ENCODE measurements at regions not wholly inside any gene's neighbourhood (a gene's known extent, or its start where the extent isn't known, plus 50 kb on each side); places are given as distances from the start of the nearest gene placed in this dataset.
A peak's percentile ranks its signal among the peaks of the same experiment; 100 is the strongest.
"Not testable (repeated sequence)": the region's sequence is repeated elsewhere in the genome, so short reads cannot be mapped to it uniquely, and the experiment has no call there.

DNA sequence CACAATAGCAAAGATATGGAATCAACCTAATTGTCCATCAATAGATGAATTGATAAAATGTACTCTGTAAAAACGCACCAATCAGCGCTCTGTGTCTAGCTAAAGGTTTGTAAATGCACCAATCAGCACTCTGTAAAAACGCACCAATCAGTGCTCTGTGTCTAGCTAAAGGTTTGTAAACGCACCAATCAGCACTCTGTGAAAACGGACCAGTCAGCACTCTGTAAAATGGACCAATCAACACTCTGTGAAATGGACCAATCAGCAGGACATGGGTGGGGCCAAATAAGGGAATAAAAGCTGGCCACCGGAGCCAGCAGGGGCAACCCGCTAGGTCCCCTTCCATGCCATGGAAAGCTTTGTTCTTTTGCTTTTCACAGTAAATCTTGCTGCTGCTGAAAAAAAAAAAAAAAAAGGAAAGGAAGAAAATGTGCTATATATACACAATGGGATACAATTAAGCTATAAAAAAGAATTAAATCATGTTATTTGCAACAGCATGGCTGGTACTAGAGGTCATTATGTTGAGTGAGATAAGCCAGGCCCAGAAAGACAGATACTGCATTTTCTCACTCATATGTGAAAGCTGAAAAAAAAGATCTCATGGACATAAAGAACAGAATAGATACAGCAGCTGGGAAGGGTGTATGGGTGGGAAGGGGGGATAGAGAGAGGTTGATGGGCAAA lies 189.1 kb upstream of the JADE1 start:
- in situ Hi-C loops (cut with HindIII; ENCODE audit: low sequenced_read_pairs); DNase-seq (ENCODE audit: low spot score): not testable (repeated sequence)

DNA sequence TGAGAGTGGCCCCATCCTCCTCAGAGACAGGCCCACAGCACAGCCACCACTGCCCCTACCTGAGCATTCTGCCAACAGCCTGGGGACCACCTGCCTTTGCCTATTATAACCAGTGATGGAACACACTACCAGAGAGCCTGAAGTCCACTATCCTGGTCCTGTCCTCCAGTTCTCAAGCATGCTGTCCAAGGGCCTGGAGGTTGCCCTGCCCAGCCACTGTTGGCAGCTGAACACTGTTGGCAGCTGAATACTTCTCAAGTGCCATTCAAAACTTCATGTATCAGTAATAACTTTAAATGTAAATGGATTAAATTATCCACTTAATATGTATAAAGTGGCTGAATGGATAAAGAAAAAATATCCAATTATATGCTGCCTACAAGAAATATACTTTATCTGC lies 194.3 kb upstream of the JADE1 start:
- in situ Hi-C loops (cut with HindIII; ENCODE audit: low sequenced_read_pairs), result no loop called here
- DNase-seq (ENCODE audit: low spot score), result no peak

DNA sequence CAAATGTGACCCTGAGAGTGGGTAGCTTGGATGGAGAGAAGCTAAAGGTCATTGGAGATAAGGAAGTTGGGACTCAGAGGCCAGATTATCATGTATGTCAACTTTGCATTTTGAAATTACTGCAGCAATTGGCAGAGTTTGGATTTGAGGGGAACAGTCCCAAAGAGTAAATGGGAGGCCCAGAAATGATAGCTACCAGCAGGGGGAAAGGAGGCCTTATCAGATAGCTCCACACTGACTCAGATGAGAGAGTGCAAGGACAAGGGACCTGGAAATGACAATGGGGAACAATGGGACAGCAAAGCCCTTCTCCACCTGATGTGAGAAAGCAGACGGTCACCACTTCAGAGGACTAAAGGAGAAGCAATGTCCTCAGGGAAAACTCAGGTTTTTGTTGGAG lies 201.5 kb upstream of the JADE1 start:
- in situ Hi-C loops (cut with HindIII; ENCODE audit: low sequenced_read_pairs), result no loop called here
- no peak for DNase-seq (ENCODE audit: low spot score)

DNA sequence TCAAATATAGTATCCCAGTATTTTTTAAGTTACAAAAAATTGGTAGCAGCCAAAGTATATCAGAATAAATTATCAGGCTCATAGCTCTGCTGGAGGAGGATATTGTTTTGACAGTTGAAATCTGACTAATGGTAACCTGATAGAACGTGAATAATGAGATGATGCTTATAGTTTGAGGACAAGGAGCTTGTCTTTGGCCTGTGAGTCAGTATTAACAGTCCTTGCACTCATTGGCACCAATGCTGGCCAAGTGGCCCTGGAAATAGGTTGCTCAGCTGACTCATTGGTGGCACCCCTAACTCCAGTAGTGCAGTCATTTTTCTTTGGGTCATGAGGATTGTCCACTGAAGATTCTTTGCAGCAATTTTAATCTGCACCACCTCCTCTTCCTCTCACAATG lies 203.3 kb upstream of the JADE1 start:
- no peak for DNase-seq (ENCODE audit: low spot score)
- in situ Hi-C loops (cut with HindIII; ENCODE audit: low sequenced_read_pairs), result no loop called here

DNA sequence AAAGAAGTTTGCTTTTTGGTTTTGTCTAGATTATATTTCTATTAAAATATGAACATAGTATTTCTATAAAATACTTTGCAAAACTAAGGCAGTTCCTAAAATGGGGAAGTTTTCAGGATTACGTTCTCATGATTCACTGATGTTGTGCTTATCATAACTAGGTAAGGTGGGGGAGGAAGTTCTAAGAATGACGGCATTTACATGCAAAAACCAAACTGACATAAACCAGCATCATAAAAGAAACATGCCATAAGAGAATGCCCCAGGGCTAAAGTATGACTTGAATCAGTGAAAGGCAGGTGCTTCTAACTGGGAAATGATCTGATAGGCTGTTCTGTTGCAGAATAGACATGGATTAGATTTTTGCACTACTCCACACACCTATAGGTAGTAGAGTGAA lies 204.7 kb upstream of the JADE1 start:
- in situ Hi-C loops (cut with HindIII; ENCODE audit: low sequenced_read_pairs), result no loop called here

DNA sequence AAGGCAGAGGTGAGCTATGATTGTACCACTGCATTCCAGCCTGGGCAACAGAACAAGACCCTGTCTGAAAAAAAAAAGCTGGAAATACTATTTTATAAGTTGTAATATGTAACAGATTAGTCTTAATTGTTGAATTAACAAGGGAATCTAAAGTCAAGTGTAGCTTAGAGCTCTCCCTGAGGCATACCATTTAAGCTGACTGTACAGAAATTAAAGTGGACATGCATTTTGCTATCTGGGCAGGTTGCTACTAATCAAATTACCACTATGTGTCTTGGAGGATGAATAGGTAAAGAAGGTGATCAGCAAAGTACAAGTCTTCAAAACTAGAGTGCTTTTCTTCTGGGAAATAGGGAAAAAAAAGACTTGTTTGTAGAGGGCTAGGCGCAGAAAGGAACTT lies 205.3 kb upstream of the JADE1 start:
- no peak for DNase-seq (ENCODE audit: low spot score)
- in situ Hi-C loops (cut with HindIII; ENCODE audit: low sequenced_read_pairs), result no loop called here

More for the DNA sequence above, 204.7 kb upstream of the JADE1 start:
- DNase-seq (ENCODE audit: low spot score), result no peak

DNA sequence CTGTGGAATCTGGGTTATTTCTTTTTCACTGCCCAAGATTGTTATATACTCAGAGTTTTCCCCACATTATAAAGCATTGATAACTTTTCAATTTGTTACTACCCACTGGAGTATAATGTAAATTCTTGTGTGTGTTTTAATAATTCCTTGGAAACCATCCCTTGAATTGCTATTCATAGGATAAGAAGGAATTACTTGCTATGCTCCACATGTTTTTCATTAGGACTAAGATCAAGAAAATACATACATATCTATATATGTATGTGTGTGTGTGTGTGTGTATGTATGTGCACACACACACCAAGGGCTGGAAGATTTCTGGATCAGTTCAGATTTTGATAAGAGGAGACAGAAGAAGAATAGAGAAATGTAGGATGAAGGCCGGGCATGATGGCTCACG lies 206.4 kb upstream of the JADE1 start:
- no peak for DNase-seq (ENCODE audit: low spot score)
- in situ Hi-C loops (cut with HindIII; ENCODE audit: low sequenced_read_pairs), result no loop called here

DNA sequence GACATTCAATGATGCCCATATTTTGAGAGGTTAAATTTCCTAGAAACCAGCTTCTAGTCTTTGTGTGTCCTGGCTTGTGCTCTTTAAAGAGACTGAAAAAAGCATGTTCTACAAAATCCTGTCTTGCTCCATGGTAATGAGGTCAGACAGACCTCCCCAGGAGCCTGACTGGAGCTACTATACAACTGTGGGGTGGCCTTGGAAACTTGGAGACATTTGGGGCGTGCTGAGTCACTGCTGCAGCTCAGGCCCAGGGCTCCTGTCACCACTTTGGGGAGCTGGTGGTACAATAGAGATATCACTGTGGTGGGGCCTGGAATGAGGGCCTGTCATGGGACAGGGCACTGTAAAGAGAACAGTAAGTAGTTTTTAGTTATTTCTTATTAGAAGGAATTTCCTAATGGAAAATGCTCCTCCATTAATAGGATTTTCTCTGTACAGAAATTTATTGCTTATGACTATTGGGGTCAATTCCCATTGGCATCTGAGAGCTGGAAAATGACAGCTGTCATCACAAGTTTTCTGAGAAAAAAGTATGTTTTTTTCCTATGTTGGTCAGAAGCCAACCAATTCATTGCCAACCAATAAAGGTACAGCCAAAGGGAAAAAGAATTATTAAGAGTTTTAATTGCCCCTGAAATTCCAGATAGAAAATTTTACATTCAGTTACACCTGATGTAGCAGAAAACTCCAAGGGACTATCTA lies 207.4 kb upstream of the JADE1 start:
- in situ Hi-C loops (cut with HindIII; ENCODE audit: low sequenced_read_pairs), result no loop called here
- peak; percentile 20 for DNase-seq (ENCODE audit: low spot score)

DNA sequence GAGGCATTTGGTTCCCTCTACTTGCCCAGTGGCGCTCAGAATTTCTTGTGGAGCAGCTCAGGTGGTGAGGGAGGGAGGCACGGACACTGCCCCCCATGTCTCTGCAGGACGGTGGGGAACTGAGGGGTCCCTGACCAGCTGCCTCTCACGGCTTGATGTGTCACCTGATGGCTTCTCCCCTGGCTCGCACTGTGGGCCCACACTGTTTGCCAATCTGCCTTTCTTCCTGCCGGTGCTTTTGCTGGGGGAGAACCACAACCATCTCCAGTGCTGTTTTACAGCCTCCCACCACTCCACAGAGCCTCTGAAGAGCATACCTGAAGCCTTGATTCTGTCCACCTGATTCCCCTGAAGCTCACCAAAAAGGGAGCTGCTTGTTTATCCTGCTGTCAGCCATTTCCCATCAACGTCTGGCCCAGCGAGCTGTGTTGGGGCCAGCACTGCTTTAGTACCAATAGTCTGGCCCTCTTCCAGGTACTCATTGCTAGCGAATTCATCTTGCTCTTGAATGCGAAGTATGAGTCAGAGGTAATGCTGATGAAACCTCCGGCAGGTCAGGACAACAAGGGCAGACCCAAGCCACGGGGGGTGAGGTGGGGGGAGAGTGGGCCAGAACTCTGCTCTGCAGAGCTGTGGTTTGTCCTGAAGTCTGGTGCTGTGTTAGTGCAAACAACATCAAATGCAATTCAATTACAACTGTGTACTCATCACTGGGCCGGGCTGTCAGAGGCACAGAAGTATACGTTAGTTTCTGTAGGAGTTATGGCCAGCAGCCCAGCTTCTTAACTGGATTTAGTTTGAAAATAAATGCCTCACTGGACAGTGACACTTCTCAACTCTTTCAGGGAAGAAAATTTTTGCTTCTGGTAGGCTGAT lies 208.3 kb upstream of the JADE1 start:
- peak; percentile 61 for DNase-seq (ENCODE audit: low spot score)

DNA sequence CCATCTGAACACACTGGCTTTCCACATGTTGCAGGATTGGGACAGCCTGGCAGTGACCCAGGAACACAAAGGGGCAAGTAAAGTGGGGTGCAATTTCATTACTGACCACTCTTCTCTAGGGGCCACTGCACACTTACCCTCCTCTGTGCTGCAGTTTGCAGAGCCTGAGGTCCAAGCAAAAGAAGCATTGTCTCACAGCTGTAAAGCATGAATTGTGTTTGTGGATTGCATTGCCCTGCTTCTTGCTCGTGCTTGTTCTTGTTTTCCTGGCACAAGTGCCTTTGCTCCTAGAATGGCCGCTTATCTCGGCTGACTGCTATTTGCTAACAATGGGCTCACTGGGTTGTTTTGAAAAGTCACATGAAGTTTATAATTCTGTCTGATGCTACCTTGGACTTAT lies 209.1 kb upstream of the JADE1 start:
- in situ Hi-C loops (cut with HindIII; ENCODE audit: low sequenced_read_pairs), result no loop called here
- no peak for DNase-seq (ENCODE audit: low spot score)

More for the DNA sequence above, 208.3 kb upstream of the JADE1 start:
- in situ Hi-C loops (cut with HindIII; ENCODE audit: low sequenced_read_pairs), result no loop called here

DNA sequence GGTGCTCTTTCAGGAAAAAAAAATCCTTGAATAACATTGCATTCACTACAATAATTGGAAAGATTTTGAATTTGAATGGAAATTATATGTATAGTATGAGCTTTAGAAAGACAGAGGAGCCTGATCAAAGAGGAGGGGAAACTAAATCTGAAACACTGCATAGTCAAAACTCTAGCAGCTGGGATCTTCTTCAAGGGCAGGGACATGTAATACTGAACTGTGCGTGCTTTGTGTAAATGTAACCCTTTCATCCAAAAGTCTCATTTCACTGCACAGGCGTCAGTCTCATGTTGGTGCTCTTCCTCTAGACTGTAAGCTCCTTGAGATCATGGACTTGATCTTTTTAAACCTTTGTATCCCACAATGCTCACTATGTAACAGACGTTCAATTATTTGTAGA lies 212.0 kb upstream of the JADE1 start:
- in situ Hi-C loops (cut with HindIII; ENCODE audit: low sequenced_read_pairs), result no loop called here
- DNase-seq (ENCODE audit: low spot score), result no peak

DNA sequence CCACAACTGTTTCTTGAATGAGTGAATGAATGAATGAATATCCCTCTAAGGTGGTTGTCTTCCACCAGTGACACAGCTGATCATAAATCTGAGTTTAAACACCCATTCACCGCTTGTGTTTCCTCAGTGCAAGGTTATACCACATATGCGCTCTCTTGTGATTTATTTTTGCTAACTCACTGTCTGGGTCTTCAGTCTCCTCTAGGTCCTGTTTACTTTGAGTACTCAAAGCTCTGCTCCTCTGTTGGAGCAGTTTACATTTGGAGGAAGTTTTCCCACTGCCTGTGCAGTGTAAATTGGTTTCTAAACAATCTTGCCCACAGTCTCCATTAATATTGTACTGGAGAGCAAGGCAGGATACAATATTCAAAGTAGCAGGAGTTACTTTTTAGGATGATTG lies 212.6 kb upstream of the JADE1 start:
- in situ Hi-C loops (cut with HindIII; ENCODE audit: low sequenced_read_pairs), result no loop called here
- no peak for DNase-seq (ENCODE audit: low spot score)

DNA sequence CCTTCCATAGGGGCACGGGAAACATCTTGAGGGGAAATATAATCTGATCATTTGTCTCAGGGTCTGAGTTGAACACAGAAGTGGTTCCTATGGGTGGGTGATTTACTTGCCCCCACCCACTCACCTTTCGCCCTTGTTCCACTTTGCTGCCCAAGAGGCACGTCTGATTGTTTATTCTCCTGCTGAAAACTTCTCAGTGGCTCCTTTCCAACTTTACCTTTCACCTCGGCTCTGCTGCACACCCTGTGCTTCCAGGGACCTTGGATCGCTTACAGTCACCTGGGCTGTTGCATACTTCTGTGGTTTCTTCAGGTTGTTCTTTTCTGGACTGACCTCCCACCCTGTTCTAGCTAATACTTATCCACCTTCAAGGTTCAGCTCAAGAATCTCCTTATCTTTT lies 213.4 kb upstream of the JADE1 start:
- DNase-seq (ENCODE audit: low spot score), result no peak
- in situ Hi-C loops (cut with HindIII; ENCODE audit: low sequenced_read_pairs), result no loop called here

DNA sequence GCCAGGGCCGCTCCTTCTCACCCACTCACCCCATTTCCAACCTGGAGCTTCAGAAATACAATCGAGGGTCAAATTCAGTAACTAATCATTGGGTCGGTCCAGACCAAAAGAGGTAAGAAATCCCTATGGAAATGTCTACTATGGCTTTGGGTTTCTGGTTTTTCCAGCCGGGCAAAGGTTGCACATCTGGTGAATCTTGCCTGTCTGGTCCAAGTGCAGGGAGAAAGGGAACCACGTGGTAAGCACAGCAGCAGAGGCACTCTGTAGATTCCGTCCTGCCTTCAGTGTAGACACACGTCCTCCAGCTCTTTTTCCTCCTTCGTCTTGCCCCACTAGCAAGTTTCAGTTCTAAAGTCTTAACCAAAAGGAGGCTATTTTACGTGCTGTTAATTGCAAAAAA lies 218.0 kb upstream of the JADE1 start:
- in situ Hi-C loops (cut with HindIII; ENCODE audit: low sequenced_read_pairs), result no loop called here

DNA sequence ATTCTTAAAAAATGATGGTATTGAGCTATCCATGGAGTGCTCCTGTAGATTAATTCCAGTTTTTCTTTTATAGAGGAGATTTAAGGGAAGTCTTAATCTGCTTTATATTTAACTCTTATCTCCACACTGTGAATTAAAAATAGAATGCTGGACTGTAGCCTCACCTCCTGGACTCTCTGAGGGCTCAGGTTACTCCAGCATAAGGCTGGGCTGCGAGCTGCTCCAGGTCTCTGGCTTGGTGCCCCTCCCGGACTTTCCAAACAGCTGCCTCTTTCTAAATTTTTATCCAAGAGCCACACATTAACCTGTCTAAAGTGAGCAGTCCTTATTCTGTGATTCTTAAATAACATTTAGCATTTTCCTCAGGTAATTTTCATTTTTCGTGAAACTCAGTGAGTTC lies 218.7 kb upstream of the JADE1 start:
- DNase-seq (ENCODE audit: low spot score), result no peak
- in situ Hi-C loops (cut with HindIII; ENCODE audit: low sequenced_read_pairs), result no loop called here

More for the DNA sequence above, 218.0 kb upstream of the JADE1 start:
- DNase-seq (ENCODE audit: low spot score), result no peak

DNA sequence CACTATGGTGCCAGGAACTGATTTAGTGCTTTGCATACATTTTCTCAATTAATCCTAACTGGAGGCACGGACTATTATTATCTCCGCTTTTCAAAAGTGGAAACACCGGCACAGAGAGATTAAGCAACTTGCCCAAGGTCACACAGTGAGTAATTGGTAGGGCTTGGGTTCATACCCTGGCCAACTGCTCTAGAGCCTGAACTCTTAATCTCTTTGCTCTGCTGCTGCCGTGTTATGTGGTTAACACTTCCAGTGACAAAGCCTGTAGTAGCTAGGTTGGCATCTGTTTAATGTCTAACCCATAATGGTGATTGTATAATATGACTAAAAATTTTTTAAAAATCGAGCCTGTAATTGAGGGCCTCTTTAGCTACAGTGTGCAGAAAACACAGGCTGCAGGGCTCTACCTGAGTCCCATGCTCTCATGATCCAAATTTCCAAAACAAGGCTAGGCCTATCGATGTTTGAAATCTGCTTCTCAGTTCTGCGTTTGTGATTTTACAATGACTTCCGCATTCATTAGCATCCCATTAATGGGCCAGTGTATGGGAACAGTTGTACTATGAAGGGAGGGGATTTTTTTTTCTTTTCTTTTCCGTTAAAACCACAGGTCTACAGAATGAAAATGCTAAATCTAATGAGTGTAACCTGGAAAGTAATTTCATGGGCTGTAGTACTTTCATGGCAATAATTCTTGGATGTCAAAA lies 219.3 kb upstream of the JADE1 start:
- no peak for DNase-seq (ENCODE audit: low spot score)
- in situ Hi-C loops (cut with HindIII; ENCODE audit: low sequenced_read_pairs), result no loop called here

DNA sequence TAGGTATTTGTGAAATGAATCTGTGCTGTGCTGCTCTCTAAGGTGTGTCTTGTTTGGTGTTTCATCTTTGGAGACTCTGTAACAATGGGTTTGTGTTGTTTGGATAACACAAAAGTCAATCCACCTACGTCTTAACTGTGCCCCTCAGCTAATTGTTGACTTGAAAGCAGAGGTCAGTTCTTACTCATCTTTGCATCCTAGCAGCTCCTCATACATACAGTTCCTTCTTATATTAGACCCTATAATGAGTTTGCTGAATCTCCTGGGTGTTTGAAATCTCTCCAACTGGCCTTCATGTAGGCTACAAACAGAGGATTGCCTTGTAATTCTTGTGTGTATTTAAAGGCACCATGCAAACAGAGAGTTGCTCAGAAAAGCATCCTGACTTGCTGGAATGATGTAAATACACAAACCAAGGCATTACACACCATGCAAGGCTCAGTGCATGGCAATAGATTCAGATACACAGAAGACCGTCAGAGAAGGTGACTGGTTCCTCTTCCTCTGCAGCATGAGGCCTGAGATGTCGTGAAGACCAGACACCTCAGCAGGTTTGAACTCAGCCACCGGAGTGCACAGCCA lies 220.0 kb upstream of the JADE1 start:
- in situ Hi-C loops (cut with HindIII; ENCODE audit: low sequenced_read_pairs), result no loop called here
- DNase-seq (ENCODE audit: low spot score), result no peak

DNA sequence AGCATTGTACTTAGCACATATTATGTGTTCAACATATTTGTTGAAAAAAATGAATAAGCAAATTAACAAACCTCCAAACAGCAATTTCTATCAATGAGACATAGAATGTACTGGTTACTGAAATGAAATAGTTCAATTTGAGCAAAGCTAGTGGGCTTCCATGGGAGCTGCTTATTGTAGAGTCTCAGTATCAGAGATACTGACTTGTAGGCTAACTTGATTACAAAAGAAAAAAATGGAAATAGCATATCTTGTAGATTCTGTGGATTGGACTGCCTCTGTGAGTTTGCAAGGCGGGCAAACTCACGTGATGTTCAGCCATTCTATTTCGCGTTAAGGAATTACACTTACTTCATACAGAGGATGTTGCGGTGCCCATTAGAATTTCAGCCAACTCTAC lies 222.1 kb upstream of the JADE1 start:
- DNase-seq (ENCODE audit: low spot score), result no peak
- in situ Hi-C loops (cut with HindIII; ENCODE audit: low sequenced_read_pairs), result no loop called here
